ENCODE measurements at regions not wholly inside any gene's neighbourhood (a gene's known extent, or its start where the extent isn't known, plus 50 kb on each side); places are given as distances from the start of the nearest gene placed in this dataset.
A peak's percentile ranks its signal among the peaks of the same experiment; 100 is the strongest.

- Histone ChIP-seq H3K4ac (replicated peaks; ENCODE audit: insufficient read length, low read depth, low read length) (no peak overlapping the region), H3K4me1 (replicated peaks in 1 of 4; ENCODE audit: control insufficient read depth in 3 of 4, insufficient read depth in 4 of 4, low read length in 3 of 4) (0 out of 7 replicates have a peak, but pooled peaks cover 0 to 3% (median 0%) of the 10 kb centered on the region in 4 experiments), H3K23ac (ENCODE audit: insufficient read length) (no peak overlapping the region), H3K79me2 (ENCODE audit: control insufficient read depth in 1 of 2, insufficient read depth in 2 of 2, low read length in 2 of 2) (no peaks in the 10 kb centered on the region), H2BK120ac (replicated peaks; ENCODE audit: low read depth, low read length) (no peak overlapping the region), H3K14ac (ENCODE audit: insufficient read length) (no peak overlapping the region), H3K9me3 (ENCODE audit: insufficient read depth in 2 of 2, low read depth in 1 of 2, low read length in 1 of 2) (no peaks in the 10 kb centered on the region), H3K27ac (ENCODE audit: low read depth, low read length) (no peak overlapping the region), H3K56ac (replicated peaks; ENCODE audit: insufficient read length, low read depth, low read length) (no peak overlapping the region), H3K27me3 (replicated peaks in 1 of 4; ENCODE audit: control insufficient read depth in 3 of 4, extremely low read depth in 1 of 4, insufficient read depth in 3 of 4, low read length in 3 of 4) (no peaks in the 10 kb centered on the region), H2AK5ac (ENCODE audit: low read depth, low read length) (no peak overlapping the region), H3K4me3 (ENCODE audit: extremely low read depth in 1 of 4, insufficient read depth in 2 of 4, low read depth in 3 of 4, low read length in 4 of 4) (no peak overlapping the region), H2BK15ac (ENCODE audit: low read length) (no peak overlapping the region), H3K36me3 (ENCODE audit: control insufficient read depth in 2 of 4, insufficient read depth in 4 of 4, low read length in 3 of 4) (no peaks in the 10 kb centered on the region), H4K91ac (replicated peaks; ENCODE audit: insufficient read length, low read length) (no peak overlapping the region), H4K8ac (ENCODE audit: extremely low read depth, insufficient read depth, low read length) (no peak overlapping the region), H4K20me1 (replicated peaks in 1 of 2; ENCODE audit: control insufficient read depth in 1 of 2, insufficient read depth in 2 of 2, low read length in 2 of 2) (no peaks in the 10 kb centered on the region), H3K79me1 (ENCODE audit: low read depth, low read length) (no peaks in the 10 kb centered on the region), H2BK5ac (ENCODE audit: low read depth, low read length) (no peak overlapping the region), H3K4me2 (ENCODE audit: insufficient read depth in 1 of 2, low read depth in 2 of 2, low read length in 2 of 2) (no peak overlapping the region), H4K5ac (ENCODE audit: insufficient read length, low read depth, low read length) (no peak overlapping the region), H3K9ac (replicated peaks in 1 of 4; ENCODE audit: extremely low read depth in 1 of 4, low read depth in 3 of 4, low read length in 3 of 4) (no peak overlapping the region), H2BK20ac (ENCODE audit: low read length) (no peak overlapping the region), H3K18ac (ENCODE audit: extremely low read depth, low read length) (no peak overlapping the region), H3K23me2 (ENCODE audit: low read depth, low read length) (no peaks in the 10 kb centered on the region), H2AFZ (ENCODE audit: low read length) (0 out of 2 replicates have a peak overlapping the region, but pooled peaks have one; percentile 28), H2BK12ac (ENCODE audit: low read depth, low read length) (no peak overlapping the region)
- POLR2A ChIA-PET (ENCODE audit: partially characterized antibody), result no interaction called here
- WGBS, 2 experiments (ENCODE audit: extremely low coverage in 1 of 2, insufficient coverage in 1 of 2, insufficient read length in 1 of 2, insufficient replicate concordance in 2 of 2, low coverage in 1 of 2, low lambda C conversion rate in 2 of 2, missing lambda C conversion rate in 1 of 2), result 93% methylated on average over 14 of the region's 15 CpGs; no CpG with 5 or more reads in 1 of the 2 experiments
- CTCF ChIA-PET (ENCODE audit: partially characterized antibody), result interaction anchor here (2.7 kb wide), 1 partner anchor 138 kb away, joined by 10 read pairs; no protein-coding TSS in a partner anchor
- no peak for DNase-seq (ENCODE audit: low read depth in 1 of 2, low spot score in 2 of 2)
- no peak for FAIRE-seq
- TF ChIP-seq POLR2AphosphoS5 (IDR thresholded peaks at IDR 0.05; ENCODE audit: low read depth, low read length) (no peak), TBP (IDR thresholded peaks at IDR 0.05; ENCODE audit: low read depth, low read length) (no peak), POLR2A (IDR thresholded peaks at IDR 0.05; ENCODE audit: control extremely low read depth in 1 of 2, low read depth in 2 of 2, low read length in 2 of 2) (no peak), CEBPB (IDR thresholded peaks at IDR 0.05; ENCODE audit: low read depth, low read length) (no peak), TCF12 (IDR thresholded peaks at IDR 0.05; ENCODE audit: low read depth, low read length) (no peak), RFX5 (IDR thresholded peaks at IDR 0.05; ENCODE audit: borderline replicate concordance, low read depth, low read length) (no peak), FOSL1 (IDR thresholded peaks at IDR 0.05; ENCODE audit: insufficient read depth, low read depth, low read length) (no peak), JUN (IDR thresholded peaks at IDR 0.05; ENCODE audit: low read depth, low read length) (no peak), YY1 (IDR thresholded peaks at IDR 0.05; ENCODE audit: low read depth, low read length) (no peak), SAP30 (IDR thresholded peaks at IDR 0.05; ENCODE audit: insufficient read depth, insufficient replicate concordance, low read length) (no peak), RBBP5 (IDR thresholded peaks at IDR 0.05; ENCODE audit: borderline replicate concordance, low read depth, low read length) (no peak), RNF2 (IDR thresholded peaks at IDR 0.05; ENCODE audit: borderline replicate concordance, low read depth, low read length, missing control alignments, poor library complexity, severe bottlenecking) (no peak), CHD1 (IDR thresholded peaks at IDR 0.05; ENCODE audit: low read depth, low read length) (no peak), USF2 (IDR thresholded peaks at IDR 0.05; ENCODE audit: low read length) (no peak)
These were observed 133.0 kb downstream of the EMX2 start for GRCh38 chr10:117675514-117676055.

All from H1 (cell line).